ENCODE measurements at regions not wholly inside any gene's neighbourhood (a gene's known extent, or its start where the extent isn't known, plus 50 kb on each side); places are given as distances from the start of the nearest gene placed in this dataset.

GRCh38 chr6:23454080-23454976, 671.7 kb upstream of the NRSN1 start:
- intact Hi-C loops (cut with DNase I) = no loop called here
- no peaks in the 10 kb centered on the region for H3K27me3 ChIP-seq
- no peaks in the 10 kb centered on the region for H3K4me1 ChIP-seq
- H3K4me3 ChIP-seq = no peak overlapping the region
- DNase-seq (no peak), ATAC-seq (peak in 1 of 4 donors; percentile 41)
- no peak overlapping the region for H3K27ac ChIP-seq
- no peaks in the 10 kb centered on the region for H3K9me3 ChIP-seq
- TF ChIP-seq POLR2A (IDR thresholded peaks at IDR 0.05) (no peak), CTCF (IDR thresholded peaks at IDR 0.05) (no peak)
- no peaks in the 10 kb centered on the region for H3K36me3 ChIP-seq
- 47 to 54% (median 52%) methylated on average over 5 of the region's 5 CpGs for WGBS, 4 donors

- TF ChIP-seq CTCF (IDR thresholded peaks at IDR 0.05) = no peak
- no peak for TF ChIP-seq POLR2A (IDR thresholded peaks at IDR 0.05)
- Histone ChIP-seq H3K27ac (no peak overlapping the region), H3K27me3 (no peaks in the 10 kb centered on the region), H3K4me3 (no peak overlapping the region), H3K9me3 (no peaks in the 10 kb centered on the region), H3K36me3 (no peaks in the 10 kb centered on the region), H3K4me1 (no peaks in the 10 kb centered on the region)
- no peak for ATAC-seq
- intact Hi-C loops (cut with DNase I) = no loop called here
- DNase-seq = no peak
- WGBS, 4 donors = 87 to 95% (median 93%) methylated on average over 2 of the region's 2 CpGs
These were observed 670.3 kb upstream of the NRSN1 start for GRCh38 chr6:23455754-23456153.

- TF ChIP-seq CTCF (IDR thresholded peaks at IDR 0.05) (no peak), POLR2A (IDR thresholded peaks at IDR 0.05) (no peak)
- H3K36me3 ChIP-seq = no peaks in the 10 kb centered on the region
- DNase-seq (no peak), ATAC-seq (no peak)
- H3K27me3 ChIP-seq = no peaks in the 10 kb centered on the region
- no peaks in the 10 kb centered on the region for H3K9me3 ChIP-seq
- H3K27ac ChIP-seq = no peak overlapping the region
- H3K4me3 ChIP-seq = no peak overlapping the region
- no peaks in the 10 kb centered on the region for H3K4me1 ChIP-seq
- intact Hi-C loops (cut with DNase I) = no loop called here
These were observed 669.6 kb upstream of the NRSN1 start for GRCh38 chr6:23456396-23456795.

- no peaks in the 10 kb centered on the region for H3K4me1 ChIP-seq
- no peaks in the 10 kb centered on the region for H3K27me3 ChIP-seq
- 75 to 81% (median 78%) methylated on average over 2 of the region's 2 CpGs for WGBS, 4 donors
- no peak overlapping the region for H3K4me3 ChIP-seq
- H3K36me3 ChIP-seq = no peaks in the 10 kb centered on the region
- no peaks in the 10 kb centered on the region for H3K9me3 ChIP-seq
- TF ChIP-seq CTCF (IDR thresholded peaks at IDR 0.05) (no peak), POLR2A (IDR thresholded peaks at IDR 0.05) (no peak)
- no peak overlapping the region for H3K27ac ChIP-seq
- DNase-seq (no peak), ATAC-seq (no peak)
- intact Hi-C loops (cut with DNase I) = no loop called here
These were observed 668.7 kb upstream of the NRSN1 start for GRCh38 chr6:23457321-23457720.
